WTC11 (cell line): ENCODE measurements at regions not wholly inside any gene's neighbourhood (a gene's known extent, or its start where the extent isn't known, plus 50 kb on each side); places are given as distances from the start of the nearest gene placed in this dataset.

Source experiments
- ATAC-seq: fragments of 200-7000 bp; cut with Tn5 transposase; 2 replicates; pipeline ENCODE4 v1.10.0; 2021; ENCODE audit warnings: mild to moderate bottlenecking, moderate library complexity
- CTCF ChIA-PET: fragments of 300-600 bp; sonication (Branson Sonifier 250); formaldehyde crosslinking; loops from one replicate; lab custom pipeline; 2021; ENCODE audit warnings: antibody characterized with exemption; lab: Charles Lee
- POLR2A ChIA-PET: fragments of 350-600 bp; sonication (Branson Sonifier 250); formaldehyde crosslinking; loops from one replicate; lab custom pipeline; 2021; ENCODE audit warnings: antibody characterized with exemption; lab: Charles Lee
- DNase-seq: peaks from one replicate; pipeline ENCODE4 v3.0.0; 2021; ENCODE audit warnings: low spot score
- H3K27ac Mint-ChIP-seq: 2 replicates; pipeline ENCODE4 v1.8.0; 2021; ENCODE audit warnings: mixed read lengths
- H3K27me3 Mint-ChIP-seq: 2 replicates; pipeline ENCODE4 v1.8.0; 2021; ENCODE audit warnings: low read depth, mild to moderate bottlenecking, moderate library complexity, mixed read lengths
- H3K36me3 Mint-ChIP-seq: 2 replicates; pipeline ENCODE4 v1.8.0; 2021; ENCODE audit warnings: mixed read lengths
- H3K4me1 Mint-ChIP-seq: 2 replicates; pipeline ENCODE4 v1.8.0; 2022; ENCODE audit warnings: mixed read lengths
- H3K4me3 Mint-ChIP-seq: 2 replicates; pipeline ENCODE4 v1.8.0; 2021; ENCODE audit warnings: mild to moderate bottlenecking, moderate library complexity, mixed read lengths
- H3K9me3 Mint-ChIP-seq: 2 replicates; pipeline ENCODE4 v1.8.0; 2021; ENCODE audit warnings: mixed read lengths
- ATF6 ChIP-seq: sonication (generic); formaldehyde crosslinking; IDR thresholded peaks from 2 replicates; pipeline ENCODE4 v1.8.1; 2023; ENCODE audit warnings: mild to moderate bottlenecking, missing genetic modification reagents
- FOXP4 ChIP-seq: sonication (generic); formaldehyde crosslinking; IDR thresholded peaks from 2 replicates; pipeline ENCODE4 v1.8.0; 2022; ENCODE audit warnings: mild to moderate bottlenecking, missing genetic modification reagents
- HMGXB4 ChIP-seq: sonication (generic); formaldehyde crosslinking; IDR thresholded peaks from 2 replicates; pipeline ENCODE4 v1.8.1; 2023; ENCODE audit warnings: mild to moderate bottlenecking, moderate library complexity, missing genetic modification reagents
- IRF2 ChIP-seq: sonication (generic); formaldehyde crosslinking; IDR thresholded peaks from 2 replicates; pipeline ENCODE4 v1.8.0; 2022; ENCODE audit warnings: low read depth, missing genetic modification reagents, borderline replicate concordance
- OVOL2 ChIP-seq: fragments of 250-450 bp; sonication (Bioruptor Pico); IDR thresholded peaks from 2 replicates; pipeline ENCODE4 v1.9.0; 2021; ENCODE audit warnings: mild to moderate bottlenecking, borderline replicate concordance
- RORB ChIP-seq: fragments of 250-450 bp; sonication (Bioruptor Pico); IDR thresholded peaks from 2 replicates; pipeline ENCODE4 v1.9.0; 2021; ENCODE audit warnings: mild to moderate bottlenecking
- SMAD3 ChIP-seq: sonication (generic); formaldehyde crosslinking; IDR thresholded peaks from 2 replicates; pipeline ENCODE4 v1.8.0; 2022; ENCODE audit warnings: missing genetic modification reagents, mild to moderate bottlenecking, borderline replicate concordance
- SMAD4 ChIP-seq: sonication (generic); formaldehyde crosslinking; IDR thresholded peaks from 2 replicates; pipeline ENCODE4 v1.8.0; 2022; ENCODE audit warnings: mild to moderate bottlenecking, missing genetic modification reagents
- ZBTB21 ChIP-seq: sonication (generic); formaldehyde crosslinking; IDR thresholded peaks from 2 replicates; pipeline ENCODE4 v1.8.1; 2023; ENCODE audit warnings: mild to moderate bottlenecking, missing genetic modification reagents, borderline replicate concordance
- ZNF121 ChIP-seq: sonication (generic); formaldehyde crosslinking; IDR thresholded peaks from 2 replicates; pipeline ENCODE4 v1.8.0; 2023; ENCODE audit warnings: missing genetic modification reagents
- ZNF138 ChIP-seq: sonication (generic); formaldehyde crosslinking; conservative IDR thresholded peaks from 2 replicates; pipeline ENCODE4 v1.8.1; 2022; ENCODE audit warnings: mild to moderate bottlenecking, moderate library complexity, missing genetic modification reagents
- ZNF396 ChIP-seq: fragments of 250-450 bp; sonication (Bioruptor Pico); IDR thresholded peaks from 2 replicates; pipeline ENCODE4 v1.8.0; 2021; ENCODE audit warnings: mild to moderate bottlenecking, moderate library complexity, borderline replicate concordance
- ZNF425 ChIP-seq: fragments of 250-450 bp; sonication (Bioruptor Pico); conservative IDR thresholded peaks from 2 replicates; pipeline ENCODE4 v1.9.0; 2021; ENCODE audit warnings: mild to moderate bottlenecking
- ZNF512 ChIP-seq: sonication (generic); formaldehyde crosslinking; IDR thresholded peaks from 2 replicates; pipeline ENCODE4 v1.8.1; 2022; ENCODE audit warnings: missing genetic modification reagents, borderline replicate concordance
- ZSCAN18 ChIP-seq: fragments of 250-450 bp; sonication (Bioruptor Pico); IDR thresholded peaks from 2 replicates; pipeline ENCODE4 v2.1.2; 2022; ENCODE audit warnings: mild to moderate bottlenecking, moderate library complexity

- TF ChIP-seq FOXP4 (CRISPR knock-in tag) (no peak), HMGXB4 (no peak)
These were observed 367.6 kb upstream of the MGMT start (continued) for GRCh38 chr10:129099486-129099885.

- TF ChIP-seq ZNF396 (CRISPR knock-in tag) (no peak), SMAD4 (no peak), OVOL2 (no peak), SMAD3 (CRISPR knock-in tag) (no peak), ATF6 (CRISPR knock-in tag) (no peak), ZSCAN18 (CRISPR knock-in tag) (no peak), RORB (CRISPR knock-in tag) (no peak), ZBTB21 (CRISPR knock-in tag) (no peak), IRF2 (CRISPR knock-in tag) (no peak), ZNF138 (no peak), ZNF425 (CRISPR knock-in tag) (no peak), ZNF121 (CRISPR knock-in tag) (no peak), ZNF512 (CRISPR knock-in tag) (no peak)
- ATAC-seq (no peak), DNase-seq (no peak)
- ChIA-PET CTCF (no interaction called here), POLR2A (no interaction called here)
- Mint-ChIP-seq H3K4me1 (0 out of 2 replicates have a peak, but pooled peaks cover 3% of the 10 kb centered on the region), H3K36me3 (no peaks in the 10 kb centered on the region), H3K27ac (no peak overlapping the region), H3K4me3 (no peak overlapping the region), H3K27me3 (no peaks in the 10 kb centered on the region), H3K9me3 (no peaks in the 10 kb centered on the region)
These were observed 367.0 kb upstream of the MGMT start for GRCh38 chr10:129099992-129100391.
